COLO829 (cell line): ENCODE measurements at regions not wholly inside any gene's neighbourhood (a gene's known extent, or its start where the extent isn't known, plus 50 kb on each side); places are given as distances from the start of the nearest gene placed in this dataset.

Experiments
- DNase-seq: peaks from one replicate; pipeline ENCODE4 v3.0.0; 2012; ENCODE audit warnings: low spot score

DNA sequence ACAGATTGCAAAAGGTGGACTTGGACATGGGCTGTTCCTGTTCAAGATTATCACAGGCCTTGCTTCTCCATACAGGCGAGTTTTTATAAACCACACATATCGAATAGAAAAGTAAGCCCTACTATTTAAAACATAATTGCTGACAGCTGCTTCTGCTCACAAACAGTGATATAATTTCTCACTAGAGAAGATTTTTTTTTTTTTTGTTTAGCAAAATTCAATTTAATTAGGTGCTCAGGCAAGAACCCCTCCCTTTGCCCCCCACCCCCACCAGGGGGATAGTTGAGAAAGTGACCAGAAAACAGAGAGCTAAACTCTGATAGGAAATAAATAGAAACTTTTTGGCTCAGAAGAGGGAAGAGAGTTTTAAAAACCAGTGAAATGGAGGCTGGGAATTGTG is 132.8 kb upstream of the CRY1 start:
- DNase-seq, result no peak

DNA sequence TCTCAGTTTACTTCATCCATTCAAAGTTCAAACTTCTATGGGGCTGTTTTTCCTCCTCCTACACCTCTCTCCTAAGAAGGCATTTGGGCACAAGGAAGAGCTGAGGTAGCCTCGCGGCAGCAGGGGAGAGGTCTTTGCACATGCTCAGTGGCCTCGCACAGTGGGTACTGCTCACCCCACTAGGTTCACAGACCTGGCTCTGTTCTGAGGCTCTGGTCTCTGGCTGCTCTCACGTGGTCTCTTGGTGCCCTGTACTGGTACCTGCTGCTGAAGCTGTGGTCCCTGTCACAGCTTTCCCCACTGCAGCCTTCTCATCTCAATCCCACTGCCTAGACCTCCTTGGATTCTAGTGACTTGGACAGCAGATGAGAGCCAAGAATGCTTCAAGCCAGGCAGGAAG is 134.7 kb upstream of the CRY1 start:
- DNase-seq, result no peak

DNA sequence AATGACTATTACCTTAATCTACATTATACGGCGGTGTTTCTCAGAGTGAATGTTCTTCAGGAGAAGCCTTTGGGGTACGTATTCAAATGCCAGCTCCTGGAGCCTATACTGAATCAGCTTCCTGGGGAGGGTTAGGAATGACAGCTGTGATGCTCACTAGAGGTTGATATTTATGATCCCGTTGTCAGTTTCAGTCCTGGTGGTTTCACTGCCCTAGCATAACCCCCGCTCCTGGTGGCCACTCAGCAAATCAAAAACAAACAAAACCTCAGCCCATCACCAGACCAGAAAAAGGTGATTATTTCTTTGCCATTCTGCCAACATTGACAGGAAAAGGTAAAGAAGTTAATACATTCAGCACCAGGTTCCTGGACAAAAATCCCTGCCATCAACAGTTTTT is 136.5 kb upstream of the CRY1 start:
- no peak for DNase-seq

DNA sequence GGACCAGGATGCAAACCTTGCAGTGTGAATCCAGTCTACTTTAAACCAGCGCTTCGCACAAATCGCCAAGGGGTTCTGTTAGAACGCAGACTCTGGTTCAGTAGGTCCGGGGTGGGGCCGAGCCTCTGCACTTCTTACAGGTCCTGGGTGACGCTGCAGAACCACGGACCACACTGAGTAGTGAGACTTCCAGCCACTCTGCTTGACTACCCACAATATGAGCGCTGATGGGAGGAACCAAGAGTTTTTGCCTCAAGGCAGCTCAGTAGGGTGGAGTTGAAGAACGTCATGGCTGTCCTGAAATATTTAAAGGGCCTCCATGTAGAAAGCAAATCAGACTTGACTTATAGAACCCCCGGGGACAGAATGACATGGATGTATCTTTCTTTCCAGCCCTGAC is 138.0 kb upstream of the CRY1 start:
- DNase-seq, result no peak

DNA sequence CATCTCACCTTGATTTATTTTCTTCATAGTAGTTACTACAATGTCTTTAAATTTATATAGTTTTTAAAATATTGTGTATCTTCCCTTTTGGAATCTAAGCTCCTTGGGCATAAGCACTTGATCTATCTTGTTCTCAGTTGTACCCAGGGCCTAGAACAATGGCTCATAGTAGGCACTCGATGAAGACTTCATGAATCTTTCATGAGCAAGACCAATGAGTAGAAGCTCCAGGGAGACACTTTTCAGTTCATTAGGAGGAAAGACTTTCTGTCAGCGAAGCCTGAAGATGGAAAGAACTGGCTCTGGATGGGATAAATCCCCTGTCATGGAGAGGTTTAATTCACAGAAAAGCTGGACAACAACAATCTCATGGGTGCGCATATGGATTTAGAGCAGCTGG is 140.2 kb upstream of the CRY1 start:
- no peak for DNase-seq

DNA sequence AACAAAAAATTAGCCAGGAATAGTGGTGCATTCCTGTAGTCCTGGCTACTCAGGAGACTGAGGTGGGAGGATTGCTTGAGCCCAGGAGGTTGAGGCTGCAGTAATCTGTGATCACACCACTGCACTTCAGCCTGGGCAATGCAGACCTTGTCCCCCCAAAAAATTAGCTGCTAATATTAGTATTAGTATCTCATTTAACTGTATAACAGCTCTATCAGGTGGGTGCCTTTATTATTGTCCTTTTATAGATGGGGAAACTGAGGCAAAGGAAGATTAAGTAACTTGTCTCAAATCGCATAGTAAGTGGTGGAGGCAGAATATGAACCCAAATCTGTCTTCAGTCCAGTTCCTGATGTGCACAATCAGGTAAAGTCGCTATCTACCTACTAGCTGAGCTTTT is 142.3 kb upstream of the CRY1 start:
- no peak for DNase-seq

DNA sequence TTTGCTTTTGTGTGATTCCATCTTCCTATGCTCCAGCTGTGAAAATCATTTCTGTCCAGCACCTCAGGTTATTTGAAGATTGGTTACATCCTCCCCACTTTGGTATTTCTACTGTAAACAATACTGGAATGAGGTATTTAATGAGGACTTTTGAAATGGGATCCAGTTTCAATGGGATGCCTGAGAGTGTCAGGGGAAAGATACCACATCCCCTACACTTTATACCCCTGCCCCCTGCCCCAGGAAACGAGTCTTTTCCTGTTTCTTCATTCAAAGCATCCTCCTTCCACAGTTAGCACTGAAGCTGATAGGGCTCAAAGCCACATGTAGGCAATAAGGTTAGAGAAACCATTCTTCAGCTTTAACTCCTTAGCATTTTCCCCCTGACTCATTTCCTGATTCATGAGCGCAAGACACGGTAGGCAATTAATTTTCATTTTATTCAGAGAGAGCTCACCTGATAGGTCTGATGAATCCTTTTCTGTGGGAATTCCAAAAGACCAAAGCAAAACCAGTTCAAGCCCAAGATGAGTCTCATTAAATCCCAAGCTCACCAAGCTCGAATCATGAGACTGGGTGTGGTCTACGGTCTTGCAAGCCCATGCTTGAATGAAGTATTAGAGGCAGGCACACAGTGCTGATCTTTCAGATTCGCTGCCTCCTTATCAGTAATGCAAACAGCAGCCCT is 143.6 kb upstream of the CRY1 start:
- DNase-seq, result no peak

DNA sequence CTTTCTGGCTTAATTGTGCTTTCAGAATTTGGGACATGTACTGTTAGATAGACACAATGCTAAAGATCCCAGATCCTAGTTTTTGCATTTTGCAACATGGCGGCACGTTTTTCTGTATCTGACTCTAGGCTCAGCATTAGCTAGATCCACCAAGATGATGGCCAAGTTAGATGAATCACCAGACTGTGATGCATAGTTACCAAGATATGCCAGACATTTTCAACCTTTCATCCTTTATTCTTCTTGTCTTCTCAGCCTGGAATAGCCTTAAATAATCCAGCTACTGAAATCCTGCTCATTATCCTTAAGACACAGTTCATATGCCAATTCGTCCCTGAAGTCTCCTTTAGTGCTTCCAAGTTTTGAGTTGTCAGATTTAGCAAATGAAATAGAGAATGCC is 144.9 kb upstream of the CRY1 start:
- DNase-seq, result no peak

DNA sequence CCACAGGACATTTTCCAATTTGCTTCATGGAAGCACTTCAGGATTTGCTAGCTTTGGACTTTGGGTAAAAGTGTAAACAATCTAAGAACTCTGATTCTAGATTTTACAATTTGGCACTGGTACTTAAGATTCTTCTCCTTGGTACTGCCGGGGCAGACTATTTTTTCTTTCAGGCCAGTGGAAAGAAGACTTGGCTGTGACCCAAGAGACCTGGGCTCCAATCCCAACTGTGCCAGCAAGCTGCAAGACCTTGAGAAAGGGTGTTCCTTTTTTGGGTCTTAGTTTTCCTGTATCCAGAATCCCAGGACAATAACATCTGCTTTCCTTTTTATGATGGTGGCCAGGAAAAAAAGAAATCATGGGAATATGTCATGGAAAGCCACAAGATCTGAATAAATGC is 148.1 kb upstream of the CRY1 start:
- DNase-seq, result no peak

DNA sequence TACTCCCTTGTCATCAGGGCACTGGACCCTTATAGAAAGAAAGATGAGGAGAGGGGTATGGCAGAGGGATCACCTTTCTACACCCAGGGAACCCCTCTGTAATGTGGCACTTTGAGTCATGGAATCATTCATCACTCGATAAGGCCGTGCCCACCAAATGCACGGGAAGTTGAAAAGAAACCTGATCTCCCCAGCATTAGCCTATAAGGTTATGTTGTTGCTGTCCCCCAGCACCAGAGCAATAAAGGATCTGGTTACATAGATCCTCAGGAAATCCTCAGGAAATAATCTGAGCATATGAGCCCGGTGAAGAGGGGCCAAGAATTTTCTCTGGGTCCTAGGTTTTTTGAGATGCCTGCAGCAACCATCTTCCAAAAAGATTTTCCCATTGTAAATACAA is 148.8 kb upstream of the CRY1 start:
- DNase-seq, result no peak

DNA sequence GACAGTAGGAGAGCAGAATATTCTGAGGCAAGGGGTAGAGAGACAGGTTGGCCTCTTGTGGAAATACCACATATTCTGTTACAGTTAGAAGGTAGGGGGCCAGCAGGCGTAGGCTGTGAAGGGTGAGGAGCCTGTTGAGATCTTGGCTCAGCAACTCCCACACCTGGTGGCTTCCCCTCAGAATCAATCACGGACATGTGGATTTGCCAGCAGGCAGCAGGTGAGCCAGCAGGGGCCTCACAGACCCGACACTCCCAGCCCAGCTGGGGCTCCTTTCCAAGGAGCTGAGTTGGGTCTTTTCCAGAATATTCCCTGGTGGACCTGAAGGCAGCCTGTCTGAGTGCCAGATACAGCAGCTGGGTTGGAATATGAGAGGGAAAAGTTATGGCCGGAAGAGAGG is 150.0 kb upstream of the CRY1 start:
- no peak for DNase-seq

DNA sequence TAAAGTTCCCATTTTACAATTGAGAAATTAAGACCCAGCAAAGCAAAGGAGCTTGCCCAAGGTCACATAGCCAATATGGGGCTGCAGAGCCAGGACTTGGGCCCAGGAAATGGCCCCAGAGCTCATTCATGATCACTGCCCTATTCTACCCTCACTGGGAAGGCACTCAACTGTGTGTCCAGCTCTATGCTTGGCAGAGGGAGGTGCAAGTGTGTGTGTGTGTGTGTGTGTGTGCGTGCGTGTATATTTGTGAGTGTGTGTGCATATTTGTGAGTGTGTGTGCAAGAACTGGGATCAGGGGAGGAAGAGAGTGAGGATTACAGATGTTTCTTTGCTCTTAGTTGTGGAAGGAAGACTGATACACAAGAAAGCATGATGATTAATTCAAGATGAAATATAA is 151.2 kb upstream of the CRY1 start:
- DNase-seq, result no peak

DNA sequence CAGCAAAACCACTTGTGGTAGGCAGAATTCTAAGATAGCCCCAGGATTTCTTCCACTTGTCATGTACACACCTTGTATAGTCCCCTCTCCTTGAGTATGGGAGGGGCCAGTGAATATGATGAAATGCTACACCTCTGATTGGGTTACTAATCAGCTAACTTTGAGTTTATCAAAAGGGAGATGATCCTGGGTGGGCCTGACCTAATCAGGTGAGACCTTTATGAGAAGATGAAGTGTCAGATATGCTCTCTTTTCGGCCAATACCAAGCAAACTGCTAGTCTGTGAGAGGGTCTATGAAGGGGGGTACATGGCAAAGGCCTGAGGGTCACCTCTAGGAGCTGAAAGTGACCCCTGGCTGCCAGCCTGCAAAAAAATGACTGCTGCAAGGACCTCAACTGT is 154.3 kb upstream of the CRY1 start:
- no peak for DNase-seq

DNA sequence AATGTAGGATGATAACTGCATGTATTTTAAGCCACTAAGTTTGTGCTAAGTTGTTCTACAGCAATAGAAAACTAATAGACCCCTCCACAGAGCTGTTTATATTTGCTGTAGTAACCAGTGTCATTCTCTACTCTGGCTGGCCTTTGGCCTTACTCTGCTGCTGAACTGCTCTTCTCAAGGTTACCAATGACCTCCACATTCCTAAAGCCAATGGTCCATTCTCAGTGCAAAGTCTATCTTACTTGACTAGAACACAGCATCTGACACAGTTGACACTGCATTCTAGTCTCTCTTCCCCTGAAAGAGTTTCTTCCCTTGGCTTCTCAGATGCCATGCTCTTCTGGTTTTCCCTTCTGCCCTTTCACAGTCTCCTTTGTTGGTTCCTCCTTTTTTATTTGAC is 154.8 kb upstream of the CRY1 start:
- no peak for DNase-seq

DNA sequence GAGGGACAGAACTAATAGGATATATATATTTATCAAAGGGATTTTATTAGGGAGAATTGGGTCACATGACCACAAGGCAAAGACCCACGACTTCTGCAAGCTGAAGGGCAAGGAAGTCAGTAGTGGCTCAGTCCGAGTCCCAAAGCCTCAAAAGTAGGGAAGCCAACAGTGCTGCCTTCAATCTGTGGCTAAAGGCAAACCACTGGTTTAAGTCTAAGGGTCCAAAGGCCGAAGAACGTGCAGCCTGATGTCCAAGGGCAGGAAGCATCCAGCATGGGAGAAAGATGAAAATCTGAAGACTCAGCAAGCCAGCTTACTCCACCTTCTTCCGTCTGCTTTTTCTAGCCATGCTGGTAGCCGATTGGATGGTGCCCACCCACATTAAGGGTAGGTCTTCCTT is 157.9 kb upstream of the CRY1 start:
- DNase-seq, result no peak

DNA sequence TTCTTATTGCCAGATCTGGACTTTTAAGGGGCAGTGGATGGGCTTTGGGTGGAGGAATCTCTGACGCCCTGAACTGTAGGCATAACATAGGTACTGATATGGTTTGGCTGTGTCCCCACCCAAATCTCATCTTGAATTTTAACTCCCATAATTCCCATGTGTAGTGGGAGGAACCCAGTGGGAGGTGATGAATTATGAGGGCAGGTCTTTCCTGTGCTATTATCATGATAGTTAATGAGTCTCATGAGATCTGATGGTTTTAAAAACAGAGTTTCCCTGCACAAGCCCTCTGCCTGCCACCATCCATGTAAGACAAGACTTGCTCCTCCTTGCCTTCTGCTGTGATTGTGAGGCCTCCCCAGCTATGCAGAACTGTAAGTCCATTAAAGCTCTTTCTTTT is 160.0 kb upstream of the CRY1 start:
- no peak for DNase-seq

DNA sequence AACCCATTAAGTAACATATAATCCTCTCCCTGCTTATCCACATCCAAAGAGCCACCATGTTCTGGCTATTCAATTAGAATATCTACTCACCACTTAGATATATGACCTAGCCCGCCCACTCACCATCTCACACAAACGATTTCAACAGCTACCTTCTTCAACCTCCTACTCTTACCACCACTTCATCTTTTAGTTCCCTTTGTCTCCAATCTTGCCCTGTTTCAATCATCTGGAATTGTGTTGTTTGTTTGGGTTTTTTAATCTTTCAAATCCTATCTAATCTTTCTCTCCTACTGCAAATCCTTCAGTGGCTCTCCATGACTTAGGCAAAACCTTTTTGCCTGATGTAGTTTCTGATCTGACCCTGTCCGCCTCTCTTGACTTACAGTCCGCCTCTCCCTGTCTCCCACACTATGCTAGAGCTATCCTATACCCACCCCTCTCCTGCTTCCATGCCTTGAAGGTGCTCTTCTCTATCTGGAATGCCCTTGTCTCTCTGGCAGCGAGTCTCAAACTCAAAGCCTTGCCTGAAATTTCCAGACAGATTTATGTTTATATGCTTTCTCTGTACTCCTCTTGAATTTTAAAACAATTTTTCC is 161.0 kb upstream of the CRY1 start:
- no peak for DNase-seq

DNA sequence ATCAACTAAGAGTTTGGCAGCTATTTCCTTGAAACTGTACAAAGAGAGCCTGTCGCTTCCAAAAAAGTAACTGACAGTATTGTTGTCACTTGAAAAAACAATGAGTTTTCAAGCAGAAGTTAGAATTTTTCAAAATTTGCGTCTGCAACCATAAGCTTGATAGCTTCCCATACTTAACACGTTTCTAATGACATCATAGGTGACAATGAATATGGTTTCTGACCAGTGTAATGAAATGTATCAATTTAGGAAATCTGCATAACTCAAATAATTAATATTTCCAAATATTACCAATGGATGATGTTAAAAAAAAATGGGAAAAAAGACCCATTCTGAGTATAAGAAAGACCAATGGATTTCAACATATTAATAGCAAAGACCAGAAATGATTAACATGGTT is 165.4 kb upstream of the CRY1 start:
- no peak for DNase-seq

DNA sequence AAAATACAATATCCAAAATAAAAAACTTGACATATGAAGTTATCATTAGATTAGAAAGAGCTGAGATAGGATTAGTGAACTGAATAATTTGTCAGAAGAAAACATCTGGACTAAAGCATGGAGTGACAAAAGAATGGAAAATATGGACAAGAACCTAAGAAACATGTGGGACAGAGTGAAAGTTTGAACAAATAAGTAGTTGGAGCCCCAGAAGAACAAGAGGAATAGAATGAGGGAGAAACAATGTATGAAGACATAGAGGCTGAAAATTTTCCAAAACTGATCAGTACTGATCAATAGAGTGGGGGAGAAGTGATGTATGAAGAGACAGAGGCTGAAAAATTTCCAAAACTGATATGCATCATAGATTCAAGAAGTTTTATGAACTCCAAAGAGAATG is 170.6 kb upstream of the CRY1 start:
- DNase-seq, result no peak

DNA sequence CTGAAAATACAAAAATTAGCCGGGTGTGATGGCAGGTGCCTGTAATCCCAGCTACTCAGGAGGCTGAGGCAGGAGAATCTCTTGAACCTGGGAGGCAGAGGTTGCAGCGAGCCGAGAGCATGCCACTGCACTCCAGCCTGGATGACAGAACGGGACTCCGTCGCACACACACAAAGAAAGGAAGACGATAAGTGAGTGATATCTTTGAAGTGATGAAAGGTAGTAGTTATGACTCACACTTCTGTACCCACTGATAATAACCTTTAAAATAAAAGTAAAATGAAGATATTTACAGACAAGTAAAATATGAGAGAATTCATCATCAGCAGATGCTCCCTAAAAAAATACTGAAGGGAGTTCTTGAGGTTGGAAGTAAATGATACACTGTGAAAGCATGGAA is 171.3 kb upstream of the CRY1 start:
- no peak for DNase-seq

DNA sequence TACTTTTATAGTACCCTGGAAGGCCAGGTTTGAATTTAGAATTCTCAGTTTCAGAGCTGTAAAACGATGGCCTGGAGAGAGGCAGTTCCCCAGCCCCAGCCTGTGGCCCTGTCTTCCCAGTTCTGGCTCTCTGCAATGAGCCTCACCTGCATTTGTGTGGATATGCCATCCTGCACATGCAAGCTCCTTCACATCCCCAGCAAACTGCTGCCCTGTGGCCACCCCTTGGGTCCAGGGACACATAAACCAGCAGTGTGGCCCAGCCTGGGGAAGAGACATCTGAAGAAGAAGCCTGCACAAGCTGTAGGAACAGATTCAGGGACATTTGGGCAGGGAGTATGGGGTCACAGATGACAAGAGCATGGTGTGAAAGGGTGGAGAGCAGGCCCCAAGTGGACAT is 174.3 kb upstream of the CRY1 start:
- no peak for DNase-seq

DNA sequence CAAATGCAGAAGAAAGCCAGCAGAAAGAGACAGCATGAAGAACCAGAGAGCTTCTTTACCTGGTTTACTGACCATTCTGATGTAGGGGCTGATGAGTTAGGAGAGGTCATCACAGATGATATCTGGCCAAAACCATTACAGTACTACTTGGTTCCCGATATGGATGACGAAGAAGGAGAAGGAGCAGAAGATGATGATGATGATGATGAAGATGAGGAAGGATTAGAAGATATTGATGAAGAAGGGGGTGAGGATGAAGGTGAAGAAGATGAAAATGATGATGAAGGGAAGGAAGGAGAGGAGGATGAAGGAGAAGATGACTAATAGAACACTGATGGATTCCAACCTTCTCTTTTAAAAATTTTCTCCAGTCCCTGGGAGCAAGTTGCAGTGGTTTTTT is 178.2 kb upstream of the CRY1 start:
- no peak for DNase-seq

DNA sequence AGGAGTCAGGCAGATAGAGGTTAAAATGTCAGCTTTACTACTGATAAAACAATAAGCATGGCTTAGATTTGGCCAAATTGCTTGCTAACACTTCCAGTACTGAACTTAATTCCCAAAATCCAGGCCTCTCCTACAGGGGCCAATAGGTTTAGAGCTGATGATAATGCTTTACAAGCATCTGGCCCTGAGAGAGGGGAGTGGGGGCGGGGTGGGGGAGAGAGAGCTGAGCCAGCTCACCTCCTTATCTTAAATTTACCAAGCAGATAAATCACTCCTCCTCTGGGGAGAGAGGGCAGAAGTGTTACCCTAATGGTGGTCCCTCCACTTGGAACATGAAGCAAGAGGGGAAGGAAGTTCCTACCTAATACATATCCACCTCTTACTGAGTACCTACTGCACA is 182.2 kb upstream of the CRY1 start:
- no peak for DNase-seq

DNA sequence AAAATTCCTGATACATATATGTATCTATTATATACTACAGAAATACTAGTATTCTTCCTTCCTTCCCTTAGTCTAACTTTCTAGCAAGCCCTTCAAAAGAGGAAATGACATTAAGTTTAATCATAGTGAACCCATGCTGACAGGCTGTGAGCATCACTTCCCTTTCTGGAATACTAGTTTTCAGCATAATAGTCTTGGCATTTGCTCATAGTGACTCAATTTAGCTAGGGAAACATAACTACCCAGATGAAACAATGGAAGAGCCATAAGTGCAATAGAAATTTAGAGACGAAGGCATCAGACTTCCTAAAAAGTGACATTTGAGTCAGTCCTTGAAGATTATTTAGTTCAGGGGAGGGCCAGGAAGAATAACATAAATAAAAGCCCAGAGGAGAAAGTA is 184.5 kb upstream of the CRY1 start:
- no peak for DNase-seq

DNA sequence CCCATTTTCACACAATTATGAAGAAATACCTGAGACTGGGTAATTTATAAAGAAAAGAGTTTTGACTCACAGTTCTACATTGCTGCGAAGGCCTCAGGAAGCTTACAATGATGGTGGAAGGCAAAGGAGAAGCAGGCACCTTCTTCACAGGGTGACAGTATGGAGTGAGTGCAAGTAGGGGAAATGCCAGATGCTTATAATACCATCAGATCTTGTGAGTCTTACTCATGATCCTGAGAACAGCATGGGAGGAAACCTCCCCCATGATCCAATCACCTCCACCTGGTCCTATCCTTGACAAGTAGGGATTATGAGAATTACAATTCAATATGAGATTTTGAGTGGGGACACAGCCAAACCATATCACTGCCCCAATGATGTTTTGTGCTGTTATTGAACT is 189.3 kb upstream of the CRY1 start:
- no peak for DNase-seq
